Epithelial cell of esophagus (primary cell): ENCODE measurements at regions not wholly inside any gene's neighbourhood (a gene's known extent, or its start where the extent isn't known, plus 50 kb on each side); places are given as distances from the start of the nearest gene placed in this dataset.
"Not testable (repeated sequence)": the region's sequence is repeated elsewhere in the genome, so short reads cannot be mapped to it uniquely, and the experiment has no call there.

Source experiments
- DNase-seq: peaks from one replicate; pipeline ENCODE4 v3.0.0; 2010; ENCODE audit warnings: low read depth
- H3K4me3 ChIP-seq: 2 replicates; pipeline ENCODE4 v1.5.1; 2011; ENCODE audit warnings: mild to moderate bottlenecking, low read length, control low read depth
- TF ChIP-seq, protein P1 (sequence below): IDR thresholded peaks from 2 replicates; pipeline ENCODE4 v1.5.1; 2011; ENCODE audit warnings: low read depth, mild to moderate bottlenecking, low read length, control low read depth, inconsistent platforms; ENCODE audit not compliant: insufficient read depth; ENCODE audit errors: missing control alignments

DNA sequence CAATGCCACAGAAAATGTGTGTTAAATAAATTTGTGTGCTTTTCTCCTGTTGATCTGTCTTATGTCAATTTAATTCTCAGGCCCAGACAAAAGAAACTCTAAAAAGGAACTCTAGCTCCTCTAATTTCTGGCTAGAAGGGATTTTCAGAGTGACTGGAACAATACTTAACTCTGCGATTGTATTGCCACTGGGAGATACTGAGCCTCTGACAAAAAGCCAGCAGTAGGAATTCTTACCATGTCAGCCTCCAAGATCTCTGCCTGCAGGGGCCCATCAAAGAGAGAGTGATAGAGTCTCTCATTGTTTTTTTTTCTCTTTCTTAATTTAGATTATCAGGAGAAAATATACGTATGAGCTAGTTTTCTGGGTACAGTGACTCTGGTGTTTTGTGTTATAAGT, 1165.7 kb downstream of the BRINP3 start:
- TF ChIP-seq, protein P1, sequence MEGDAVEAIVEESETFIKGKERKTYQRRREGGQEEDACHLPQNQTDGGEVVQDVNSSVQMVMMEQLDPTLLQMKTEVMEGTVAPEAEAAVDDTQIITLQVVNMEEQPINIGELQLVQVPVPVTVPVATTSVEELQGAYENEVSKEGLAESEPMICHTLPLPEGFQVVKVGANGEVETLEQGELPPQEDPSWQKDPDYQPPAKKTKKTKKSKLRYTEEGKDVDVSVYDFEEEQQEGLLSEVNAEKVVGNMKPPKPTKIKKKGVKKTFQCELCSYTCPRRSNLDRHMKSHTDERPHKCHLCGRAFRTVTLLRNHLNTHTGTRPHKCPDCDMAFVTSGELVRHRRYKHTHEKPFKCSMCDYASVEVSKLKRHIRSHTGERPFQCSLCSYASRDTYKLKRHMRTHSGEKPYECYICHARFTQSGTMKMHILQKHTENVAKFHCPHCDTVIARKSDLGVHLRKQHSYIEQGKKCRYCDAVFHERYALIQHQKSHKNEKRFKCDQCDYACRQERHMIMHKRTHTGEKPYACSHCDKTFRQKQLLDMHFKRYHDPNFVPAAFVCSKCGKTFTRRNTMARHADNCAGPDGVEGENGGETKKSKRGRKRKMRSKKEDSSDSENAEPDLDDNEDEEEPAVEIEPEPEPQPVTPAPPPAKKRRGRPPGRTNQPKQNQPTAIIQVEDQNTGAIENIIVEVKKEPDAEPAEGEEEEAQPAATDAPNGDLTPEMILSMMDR, result no peak
- H3K4me3 ChIP-seq, result no peak overlapping the region
- DNase-seq, result no peak

DNA sequence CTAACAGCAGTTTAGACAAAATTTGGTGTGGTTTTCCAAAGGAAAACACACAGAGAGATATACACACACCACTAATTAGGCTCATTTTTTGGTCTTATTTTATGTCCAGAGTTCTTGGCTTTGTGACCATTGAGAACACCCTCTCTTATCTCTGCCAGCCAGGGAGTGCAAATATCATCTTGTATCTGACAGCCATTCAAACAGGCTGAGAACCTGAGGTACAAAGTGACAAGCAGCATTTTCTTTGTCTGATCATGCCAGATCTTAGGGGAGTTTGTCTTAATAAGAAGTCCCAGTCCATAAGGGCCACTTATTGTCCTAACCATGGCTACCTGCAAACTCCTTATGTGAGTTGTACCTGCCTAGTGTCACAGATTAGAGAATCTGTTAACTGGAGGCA, 1165.2 kb downstream of the BRINP3 start:
- no peak overlapping the region for H3K4me3 ChIP-seq
- DNase-seq, result no peak
- TF ChIP-seq, protein P1, result no peak

DNA sequence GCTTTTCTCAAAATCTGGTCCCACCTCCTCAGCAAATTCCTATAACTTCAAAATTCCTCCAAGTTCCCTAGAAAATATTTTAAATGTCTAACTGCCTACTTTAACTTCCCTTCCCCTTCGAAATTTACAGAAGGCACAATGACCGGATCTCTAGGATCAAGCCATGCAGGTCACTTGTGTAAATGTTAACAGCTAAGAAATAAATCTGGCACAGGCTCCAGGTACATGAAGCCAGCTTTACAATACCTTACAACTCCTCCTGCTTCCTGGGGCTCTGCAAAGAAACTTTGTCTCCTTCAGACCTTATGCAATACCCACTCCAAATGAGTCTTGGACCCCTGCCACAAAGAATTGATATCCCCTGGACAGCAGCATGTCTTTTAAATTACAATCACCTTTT, 1164.2 kb downstream of the BRINP3 start:
- TF ChIP-seq, protein P1, result no peak

DNA sequence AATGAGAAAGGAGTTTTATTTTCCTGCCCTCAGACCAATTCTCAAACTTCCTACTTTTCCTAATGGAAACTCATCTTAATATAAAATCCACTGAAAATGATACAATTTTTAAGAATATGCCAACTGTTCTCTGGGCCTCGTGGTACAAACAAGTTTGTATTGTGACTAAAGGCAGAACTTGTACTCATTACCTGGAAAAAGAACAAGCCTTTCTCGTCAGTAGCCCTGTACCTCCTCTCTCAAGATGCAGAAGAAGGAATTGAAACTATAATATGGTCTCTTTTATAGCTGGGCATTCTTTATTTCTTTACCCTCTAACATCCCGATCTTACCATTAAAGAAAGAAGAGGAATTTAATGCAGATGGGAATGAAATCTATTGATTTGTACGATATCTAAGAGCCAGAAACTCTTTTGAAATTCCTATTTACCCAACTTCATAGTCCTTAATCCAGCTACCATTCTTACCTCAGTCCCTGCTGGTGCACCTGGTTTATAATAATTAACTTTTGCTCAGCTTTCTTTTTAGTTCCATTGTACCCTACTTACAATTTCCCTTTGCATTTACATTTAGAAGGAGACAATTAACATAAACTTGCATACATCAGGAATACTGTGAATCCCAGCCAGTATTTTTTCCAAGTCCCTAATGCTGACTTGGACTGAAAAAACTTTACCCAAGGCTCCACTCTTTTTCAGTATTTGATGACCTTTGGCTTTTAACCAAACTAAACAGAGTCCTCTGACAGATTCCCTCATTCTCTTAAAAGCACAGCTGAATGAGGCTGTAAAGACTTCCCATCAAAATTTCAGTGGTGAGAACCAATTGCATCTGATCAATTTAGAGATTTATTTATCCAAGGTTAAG, 1162.4 kb downstream of the BRINP3 start:
- TF ChIP-seq, protein P1, result no peak
- no peak overlapping the region for H3K4me3 ChIP-seq
- DNase-seq, result no peak

More for the DNA sequence above, 1164.2 kb downstream of the BRINP3 start:
- no peak for DNase-seq
- H3K4me3 ChIP-seq, result no peak overlapping the region

DNA sequence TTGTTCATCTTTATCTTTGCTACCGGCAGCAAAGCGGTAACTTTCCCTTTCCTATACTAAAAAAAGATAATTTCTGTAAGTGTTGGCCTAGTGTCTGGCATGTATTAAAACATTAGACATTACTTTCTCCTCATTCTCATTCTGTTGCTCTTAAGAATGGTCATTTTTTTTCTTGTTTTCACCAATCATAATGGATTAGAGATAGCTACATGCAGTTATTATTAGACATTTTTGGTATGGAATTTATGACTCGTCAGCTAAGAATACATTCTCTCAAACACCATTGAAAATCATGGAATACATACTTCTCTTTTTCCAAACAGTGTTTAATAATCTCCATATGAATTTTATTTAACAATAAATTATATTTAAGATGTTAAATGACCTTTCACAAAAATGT, 1154.6 kb downstream of the BRINP3 start:
- TF ChIP-seq, protein P1, result no peak
- DNase-seq, result no peak
- no peak overlapping the region for H3K4me3 ChIP-seq

DNA sequence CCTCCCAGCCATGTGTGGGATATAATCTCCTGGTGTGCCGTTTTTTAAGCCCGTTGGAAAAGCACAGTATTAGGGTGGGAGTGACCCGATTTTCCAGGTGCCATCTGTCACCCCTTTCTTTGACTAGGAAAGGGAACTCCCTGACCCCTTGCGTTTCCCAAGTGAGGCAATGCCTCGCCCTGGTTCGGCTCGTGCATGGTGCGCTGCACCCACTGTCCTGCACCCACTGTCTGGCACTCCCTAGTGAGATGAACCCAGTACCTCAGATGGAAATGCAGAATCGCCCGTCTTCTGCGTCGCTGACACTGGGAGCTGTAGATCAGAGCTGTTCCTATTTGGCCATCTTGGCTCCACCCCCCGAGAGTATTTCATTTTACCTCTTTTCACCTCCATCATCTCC, 1146.6 kb downstream of the BRINP3 start:
- not testable (repeated sequence) for DNase-seq, H3K4me3 ChIP-seq

DNA sequence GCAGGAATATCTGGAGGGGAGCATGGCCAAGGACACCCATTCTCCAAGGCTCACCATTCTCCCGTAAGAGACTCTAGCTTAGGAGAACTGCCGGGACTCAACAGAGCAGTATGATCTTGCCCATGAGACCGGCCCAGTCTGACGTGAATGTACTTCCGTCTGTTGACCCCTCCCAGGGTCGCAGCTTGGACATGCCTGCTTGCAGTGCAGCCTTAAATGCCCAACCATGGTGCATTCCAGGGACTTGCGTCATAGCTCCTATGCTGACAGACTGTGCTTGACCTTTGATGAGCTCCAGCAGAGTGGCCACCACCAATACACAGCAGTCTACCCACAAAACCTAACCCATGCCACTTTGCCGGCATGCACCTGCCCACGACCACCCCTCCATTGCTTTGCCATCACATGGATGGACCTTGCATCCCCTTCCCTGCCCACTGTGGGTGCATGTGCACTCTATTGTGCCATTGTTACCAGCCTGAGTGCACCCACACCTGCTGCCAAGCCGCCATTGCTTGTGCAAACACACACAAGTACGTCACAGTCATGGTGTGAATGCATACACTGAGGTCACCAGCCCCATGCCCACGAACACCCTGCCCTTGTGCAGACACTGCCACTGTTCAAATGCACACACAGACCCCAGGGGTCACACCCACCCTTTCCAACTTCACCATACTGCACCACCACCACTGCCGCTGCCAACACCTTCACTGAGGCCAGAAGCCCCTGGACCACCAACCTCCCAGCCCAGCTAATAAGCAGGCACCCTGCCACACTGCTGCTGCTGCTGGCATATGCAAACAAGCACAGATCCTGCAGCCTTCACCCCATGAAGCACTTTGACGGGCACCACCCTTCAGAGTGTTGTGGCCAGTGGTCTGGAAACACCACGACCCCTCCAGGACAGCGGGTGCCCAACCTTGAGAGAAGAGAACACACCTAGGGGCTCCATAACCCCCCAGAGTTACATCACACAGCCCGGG, 1141.3 kb downstream of the BRINP3 start:
- TF ChIP-seq, protein P1, result no peak
- no peak overlapping the region for H3K4me3 ChIP-seq
- DNase-seq, result no peak
